DND-41 (cell line): ENCODE measurements at regions not wholly inside any gene's neighbourhood (a gene's known extent, or its start where the extent isn't known, plus 50 kb on each side); places are given as distances from the start of the nearest gene placed in this dataset.

Source experiments
- ATAC-seq: fragments of 200-7000 bp; cut with Tn5 transposase; 3 replicates; pipeline ENCODE4 v1.9.1; 2021; ENCODE audit warnings: low read depth; ENCODE audit not compliant: insufficient read depth
- DNase-seq: peaks from one replicate; pipeline ENCODE4 v3.0.0-alpha.2; 2020
- H2AFZ ChIP-seq: 2 replicates; pipeline ENCODE4 v1.6.0; 2012; ENCODE audit warnings: low read depth, low read length
- H3K27ac ChIP-seq: 2 replicates; pipeline ENCODE4 v1.5.1; 2012; ENCODE audit warnings: low read length, inconsistent platforms
- H3K27me3 ChIP-seq: fragments of 200-600 bp; sonication (generic); 2 replicates; pipeline ENCODE4 v1.6.0; 2012; ENCODE audit warnings: low read length, mild to moderate bottlenecking, inconsistent platforms; ENCODE audit not compliant: insufficient read depth, poor library complexity
- H3K36me3 ChIP-seq: 2 replicates; pipeline ENCODE4 v1.5.1; 2012; ENCODE audit warnings: low read length, inconsistent platforms; ENCODE audit not compliant: insufficient read depth
- H3K4me1 ChIP-seq: 2 replicates; pipeline ENCODE4 v1.5.1; 2012; ENCODE audit warnings: mild to moderate bottlenecking, low read length; ENCODE audit not compliant: insufficient read depth
- H3K4me2 ChIP-seq: 2 replicates; pipeline ENCODE4 v1.6.0; 2012; ENCODE audit warnings: mild to moderate bottlenecking, moderate library complexity, low read length, inconsistent platforms; ENCODE audit not compliant: insufficient read depth
- H3K4me3 ChIP-seq, 2 experiments: fragments of 200-600 bp in 1 of 2; shearing (Covaris generic) in 1 of 2; 2 replicates each; pipeline ENCODE4 v1.5.1; 2012 to 2016; ENCODE audit warnings: inconsistent platforms in 2 of 2, low read length in 2 of 2, mild to moderate bottlenecking in 2 of 2, low read depth in 1 of 2, moderate library complexity in 1 of 2
- H3K79me2 ChIP-seq: 2 replicates; pipeline ENCODE4 v1.6.0; 2012; ENCODE audit warnings: low read length, inconsistent platforms; ENCODE audit not compliant: insufficient read depth
- H3K9ac ChIP-seq: 2 replicates; pipeline ENCODE4 v1.6.0; 2012; ENCODE audit warnings: low read depth, mild to moderate bottlenecking, inconsistent platforms, low read length, moderate library complexity
- H3K9me3 ChIP-seq: 2 replicates; pipeline ENCODE4 v1.5.1; 2012; ENCODE audit warnings: low read length, moderate library complexity, mild to moderate bottlenecking, inconsistent platforms; ENCODE audit not compliant: insufficient read depth, severe bottlenecking
- H4K20me1 ChIP-seq: 2 replicates; pipeline ENCODE4 v1.6.0; 2012; ENCODE audit warnings: low read length; ENCODE audit not compliant: insufficient read depth
- EZH2 ChIP-seq: IDR thresholded peaks from 3 replicates; pipeline ENCODE4 v1.6.1; 2012; ENCODE audit warnings: borderline replicate concordance, low read depth, mild to moderate bottlenecking, moderate library complexity, low read length, inconsistent platforms; ENCODE audit not compliant: severe bottlenecking
- TF ChIP-seq, protein P1 (sequence below): IDR thresholded peaks from 2 replicates; pipeline ENCODE4 v1.5.1; 2012; ENCODE audit warnings: borderline replicate concordance, low read length, moderate library complexity, mild to moderate bottlenecking; ENCODE audit not compliant: poor library complexity, severe bottlenecking; ENCODE audit errors: extremely low read depth

GRCh38 chr15:70535071-70535954 lies 228.0 kb downstream of the UACA start:
- peak; percentile 95 for ATAC-seq

GRCh38 chr15:70533931-70534742 lies 229.2 kb downstream of the UACA start:
- ATAC-seq = no peak
- TF ChIP-seq EZH2 = no peak
- TF ChIP-seq, protein P1, sequence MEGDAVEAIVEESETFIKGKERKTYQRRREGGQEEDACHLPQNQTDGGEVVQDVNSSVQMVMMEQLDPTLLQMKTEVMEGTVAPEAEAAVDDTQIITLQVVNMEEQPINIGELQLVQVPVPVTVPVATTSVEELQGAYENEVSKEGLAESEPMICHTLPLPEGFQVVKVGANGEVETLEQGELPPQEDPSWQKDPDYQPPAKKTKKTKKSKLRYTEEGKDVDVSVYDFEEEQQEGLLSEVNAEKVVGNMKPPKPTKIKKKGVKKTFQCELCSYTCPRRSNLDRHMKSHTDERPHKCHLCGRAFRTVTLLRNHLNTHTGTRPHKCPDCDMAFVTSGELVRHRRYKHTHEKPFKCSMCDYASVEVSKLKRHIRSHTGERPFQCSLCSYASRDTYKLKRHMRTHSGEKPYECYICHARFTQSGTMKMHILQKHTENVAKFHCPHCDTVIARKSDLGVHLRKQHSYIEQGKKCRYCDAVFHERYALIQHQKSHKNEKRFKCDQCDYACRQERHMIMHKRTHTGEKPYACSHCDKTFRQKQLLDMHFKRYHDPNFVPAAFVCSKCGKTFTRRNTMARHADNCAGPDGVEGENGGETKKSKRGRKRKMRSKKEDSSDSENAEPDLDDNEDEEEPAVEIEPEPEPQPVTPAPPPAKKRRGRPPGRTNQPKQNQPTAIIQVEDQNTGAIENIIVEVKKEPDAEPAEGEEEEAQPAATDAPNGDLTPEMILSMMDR = no peak
- Histone ChIP-seq H3K4me1 (peaks cover 31% of the 10 kb centered on the region), H3K27me3 (no peaks in the 10 kb centered on the region), H3K4me3 (no peak overlapping the region), H3K79me2 (no peaks in the 10 kb centered on the region), H3K27ac (no peak overlapping the region), H3K36me3 (no peaks in the 10 kb centered on the region), H4K20me1 (no peaks in the 10 kb centered on the region), H3K9ac (no peak overlapping the region), H2AFZ (no peak overlapping the region), H3K9me3 (no peaks in the 10 kb centered on the region), H3K4me2 (peak overlapping the region; percentile 50; the same call in 1 of the 2 replicates)
- DNase-seq = no peak

More at GRCh38 chr15:70535071-70535954, 228.0 kb downstream of the UACA start:
- TF ChIP-seq, protein P1 = no peak
- TF ChIP-seq EZH2 = no peak
- H3K9ac ChIP-seq = no peak overlapping the region; the same call in 1 of the 2 replicates
- no peaks in the 10 kb centered on the region for H3K36me3 ChIP-seq
- no peak overlapping the region; the same call in 1 of the 2 replicates for H2AFZ ChIP-seq
- H3K4me2 ChIP-seq = peak overlapping the region; percentile 50
- peak overlapping the region in 1 of 2 experiments; percentile 26; a peak in 1 of 4 replicates for H3K4me3 ChIP-seq
- peaks cover 30% of the 10 kb centered on the region for H3K4me1 ChIP-seq
- DNase-seq = peak; percentile 81
- 0 out of 2 replicates have a peak, but pooled peaks cover 2% of the 10 kb centered on the region for H4K20me1 ChIP-seq
- no peaks in the 10 kb centered on the region for H3K79me2 ChIP-seq
- no peaks in the 10 kb centered on the region for H3K27me3 ChIP-seq
- H3K9me3 ChIP-seq = no peaks in the 10 kb centered on the region
- peak overlapping the region; percentile 72 for H3K27ac ChIP-seq

DNA sequence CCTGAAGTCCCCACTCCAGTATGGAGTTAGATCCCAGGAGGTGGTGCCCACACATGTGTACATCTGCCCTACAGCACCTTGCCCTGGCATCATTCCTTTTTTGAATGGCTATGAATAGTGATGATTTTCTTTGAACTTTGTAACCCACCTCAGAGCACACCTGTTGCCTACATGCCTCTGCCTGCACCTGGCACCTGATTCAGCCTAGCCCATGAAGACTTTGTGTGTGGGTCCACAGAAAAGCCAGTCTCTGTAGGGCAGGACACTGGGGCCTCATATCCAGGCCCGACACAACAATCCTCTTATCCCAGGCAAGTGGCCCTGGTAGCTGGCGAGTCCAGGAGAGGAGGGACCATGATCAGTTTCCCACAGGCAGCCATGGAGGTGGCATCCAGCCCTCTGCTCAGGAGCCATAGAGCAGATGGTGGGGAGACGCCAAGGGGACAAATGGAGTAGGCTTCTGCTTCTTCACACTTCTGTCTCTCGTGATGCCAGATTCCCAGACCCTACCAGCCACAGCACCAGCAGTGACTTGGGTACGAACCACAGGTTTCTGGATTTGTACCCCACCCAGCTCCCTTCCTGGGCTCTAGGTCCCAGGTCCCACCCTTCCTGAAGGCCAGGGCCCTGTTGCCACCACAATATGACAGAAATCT lies 230.7 kb downstream of the UACA start:
- no peak for TF ChIP-seq EZH2
- TF ChIP-seq, protein P1 = no peak
- H2AFZ ChIP-seq = no peak overlapping the region
- no peak overlapping the region for H3K27ac ChIP-seq
- no peak overlapping the region for H3K9ac ChIP-seq
- DNase-seq (no peak), ATAC-seq (no peak)
- H3K4me1 ChIP-seq = peaks cover 46% of the 10 kb centered on the region
- no peaks in the 10 kb centered on the region for H3K36me3 ChIP-seq
- no peak overlapping the region for H3K4me2 ChIP-seq
- H3K27me3 ChIP-seq = no peaks in the 10 kb centered on the region
- H3K9me3 ChIP-seq = no peaks in the 10 kb centered on the region
- H3K79me2 ChIP-seq = no peaks in the 10 kb centered on the region
- H4K20me1 ChIP-seq = no peaks in the 10 kb centered on the region
- H3K4me3 ChIP-seq = no peak overlapping the region
